ENCODE measurements at regions not wholly inside any gene's neighbourhood (a gene's known extent, or its start where the extent isn't known, plus 50 kb on each side); places are given as distances from the start of the nearest gene placed in this dataset.

DNA sequence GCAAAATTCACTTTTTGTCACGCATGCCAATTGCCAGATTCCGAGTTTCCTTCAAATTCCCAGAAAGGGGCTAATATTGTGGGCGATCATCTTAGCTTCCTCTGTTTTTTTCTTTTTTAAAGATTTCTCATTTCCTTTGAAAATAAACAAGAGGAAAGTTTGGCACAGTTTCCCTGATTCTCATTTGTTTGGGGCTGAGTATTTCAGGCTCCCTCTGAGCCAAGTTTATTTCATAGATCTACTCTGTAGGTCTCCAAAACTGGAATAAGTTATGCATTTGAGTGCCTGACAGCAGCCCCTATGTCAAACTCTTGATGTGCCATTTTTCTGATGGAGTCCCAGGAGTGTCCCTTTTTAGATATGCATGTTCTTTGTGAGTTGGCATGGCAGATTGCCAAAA is 1297.2 kb upstream of the WWC1 start:
- TF ChIP-seq, protein P1, sequence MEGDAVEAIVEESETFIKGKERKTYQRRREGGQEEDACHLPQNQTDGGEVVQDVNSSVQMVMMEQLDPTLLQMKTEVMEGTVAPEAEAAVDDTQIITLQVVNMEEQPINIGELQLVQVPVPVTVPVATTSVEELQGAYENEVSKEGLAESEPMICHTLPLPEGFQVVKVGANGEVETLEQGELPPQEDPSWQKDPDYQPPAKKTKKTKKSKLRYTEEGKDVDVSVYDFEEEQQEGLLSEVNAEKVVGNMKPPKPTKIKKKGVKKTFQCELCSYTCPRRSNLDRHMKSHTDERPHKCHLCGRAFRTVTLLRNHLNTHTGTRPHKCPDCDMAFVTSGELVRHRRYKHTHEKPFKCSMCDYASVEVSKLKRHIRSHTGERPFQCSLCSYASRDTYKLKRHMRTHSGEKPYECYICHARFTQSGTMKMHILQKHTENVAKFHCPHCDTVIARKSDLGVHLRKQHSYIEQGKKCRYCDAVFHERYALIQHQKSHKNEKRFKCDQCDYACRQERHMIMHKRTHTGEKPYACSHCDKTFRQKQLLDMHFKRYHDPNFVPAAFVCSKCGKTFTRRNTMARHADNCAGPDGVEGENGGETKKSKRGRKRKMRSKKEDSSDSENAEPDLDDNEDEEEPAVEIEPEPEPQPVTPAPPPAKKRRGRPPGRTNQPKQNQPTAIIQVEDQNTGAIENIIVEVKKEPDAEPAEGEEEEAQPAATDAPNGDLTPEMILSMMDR (IDR thresholded peaks at IDR 0.05; ENCODE audit: control extremely low read depth, extremely low read depth, low read depth, missing control alignments) = no peak
- DNase-seq (ENCODE audit: extremely low spot score) = no peak
- POLR2A ChIA-PET = no interaction called here
- CTCF ChIA-PET = no interaction called here

DNA sequence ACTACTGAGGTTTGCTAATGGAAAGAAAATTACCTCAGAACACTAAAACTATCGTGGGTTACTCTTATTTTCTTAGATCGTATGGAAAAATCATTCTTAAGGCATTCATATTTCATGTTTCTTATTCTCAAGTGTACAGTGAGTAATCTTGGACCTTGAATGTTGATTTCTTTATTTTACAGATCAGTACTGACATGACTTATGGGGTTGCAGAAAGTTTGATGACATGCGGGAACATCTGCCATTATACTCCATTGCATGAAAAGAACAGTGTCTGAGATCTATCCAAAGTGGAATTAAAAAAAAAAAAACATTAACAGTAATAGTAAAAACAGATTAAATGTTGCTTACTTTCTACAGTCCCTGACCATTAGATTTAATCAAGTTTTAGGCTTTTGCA is 1290.2 kb upstream of the WWC1 start:
- ChIA-PET POLR2A (no interaction called here), CTCF (no interaction called here)
- TF ChIP-seq, protein P1 (IDR thresholded peaks at IDR 0.05; ENCODE audit: control extremely low read depth, extremely low read depth, low read depth, missing control alignments) = no peak
- no peak for DNase-seq (ENCODE audit: extremely low spot score)

DNA sequence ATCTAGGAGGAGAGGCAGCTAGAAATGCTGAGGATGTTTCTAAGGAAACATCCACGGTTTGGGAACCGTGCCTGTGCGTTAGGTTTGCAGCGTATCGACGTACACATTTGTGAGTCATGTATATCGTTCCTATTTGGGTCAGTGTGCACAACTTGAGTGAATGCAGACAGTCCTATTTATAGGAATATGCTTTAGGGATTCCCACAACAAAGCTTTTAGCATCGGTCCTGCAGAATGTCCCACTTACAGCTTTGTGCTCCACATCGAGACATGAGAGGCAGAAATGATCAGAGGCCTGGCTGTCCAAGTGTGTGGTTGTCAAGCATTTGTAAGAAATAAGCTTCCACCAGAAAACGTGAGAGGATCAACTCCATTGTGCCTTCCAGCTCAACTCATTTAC is 1282.7 kb upstream of the WWC1 start:
- TF ChIP-seq, protein P1 (IDR thresholded peaks at IDR 0.05; ENCODE audit: control extremely low read depth, extremely low read depth, low read depth, missing control alignments) = no peak
- no peak for DNase-seq (ENCODE audit: extremely low spot score)
- ChIA-PET CTCF (no interaction called here), POLR2A (no interaction called here)

DNA sequence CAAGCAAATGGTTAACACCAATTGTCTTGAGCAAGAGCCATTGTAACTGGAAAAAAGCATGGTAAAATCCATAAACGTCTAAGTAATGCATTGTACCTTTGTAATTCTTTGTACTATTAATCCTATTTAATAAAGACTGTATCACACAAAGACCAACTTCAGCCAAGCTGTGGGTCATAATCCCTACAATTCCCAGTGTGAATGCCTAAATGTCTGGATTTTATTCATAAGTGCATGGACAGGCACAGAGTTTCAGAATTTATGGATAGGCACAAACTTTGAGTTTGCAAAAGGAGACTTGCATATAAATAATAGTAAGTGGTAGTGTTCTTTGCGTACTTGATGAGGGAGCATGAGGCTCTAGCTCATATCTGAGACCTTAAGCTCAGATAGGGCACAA is 1280.2 kb upstream of the WWC1 start:
- no peak for DNase-seq (ENCODE audit: extremely low spot score)
- CTCF ChIA-PET = no interaction called here
- TF ChIP-seq, protein P1 (IDR thresholded peaks at IDR 0.05; ENCODE audit: control extremely low read depth, extremely low read depth, low read depth, missing control alignments) = no peak
- POLR2A ChIA-PET = no interaction called here

DNA sequence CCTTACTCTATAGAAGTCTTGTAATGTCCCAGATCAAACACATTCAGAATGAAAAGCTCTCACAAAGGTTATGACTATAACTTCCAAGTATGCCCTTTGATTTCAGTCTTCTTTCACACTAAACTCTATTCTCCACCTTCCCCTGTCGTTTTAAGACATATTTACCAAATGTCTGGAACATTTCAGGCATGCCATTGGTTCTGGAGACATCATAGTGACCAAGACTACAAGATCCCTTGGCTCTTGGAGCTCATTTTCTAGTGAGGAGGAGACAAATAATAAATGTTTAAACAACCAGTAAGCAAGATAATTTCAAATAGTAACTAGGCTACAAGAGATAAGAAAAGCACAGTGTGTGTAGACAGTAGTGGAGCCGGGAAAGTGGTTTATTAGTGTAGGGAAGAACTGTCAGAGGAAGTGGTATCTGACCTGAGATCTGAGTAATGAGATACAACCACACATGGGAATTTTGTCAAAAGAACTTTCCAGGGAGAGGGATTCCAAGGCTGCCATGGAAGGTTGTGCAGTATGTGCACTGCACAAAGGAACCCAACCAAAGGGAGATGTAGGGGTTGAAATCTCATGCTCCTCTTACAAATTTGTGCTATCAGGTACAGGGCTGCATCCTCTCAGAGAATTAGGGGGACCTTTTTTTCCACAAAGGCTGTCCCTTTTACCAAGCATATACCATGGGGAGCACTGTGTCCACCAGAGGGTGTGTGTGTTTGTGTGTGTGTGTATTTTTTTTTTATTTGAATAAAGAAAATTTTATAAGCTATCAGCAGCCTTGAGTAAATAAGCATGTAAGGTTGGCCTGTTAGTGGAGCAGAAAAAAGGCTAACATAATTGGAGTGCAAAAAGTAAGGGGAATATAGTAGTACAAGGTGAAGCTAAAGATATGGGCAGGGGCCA is 1279.1 kb upstream of the WWC1 start:
- no peak for DNase-seq (ENCODE audit: extremely low spot score)
- ChIA-PET POLR2A (no interaction called here), CTCF (no interaction called here)
- TF ChIP-seq, protein P1 (IDR thresholded peaks at IDR 0.05; ENCODE audit: control extremely low read depth, extremely low read depth, low read depth, missing control alignments) = no peak

DNA sequence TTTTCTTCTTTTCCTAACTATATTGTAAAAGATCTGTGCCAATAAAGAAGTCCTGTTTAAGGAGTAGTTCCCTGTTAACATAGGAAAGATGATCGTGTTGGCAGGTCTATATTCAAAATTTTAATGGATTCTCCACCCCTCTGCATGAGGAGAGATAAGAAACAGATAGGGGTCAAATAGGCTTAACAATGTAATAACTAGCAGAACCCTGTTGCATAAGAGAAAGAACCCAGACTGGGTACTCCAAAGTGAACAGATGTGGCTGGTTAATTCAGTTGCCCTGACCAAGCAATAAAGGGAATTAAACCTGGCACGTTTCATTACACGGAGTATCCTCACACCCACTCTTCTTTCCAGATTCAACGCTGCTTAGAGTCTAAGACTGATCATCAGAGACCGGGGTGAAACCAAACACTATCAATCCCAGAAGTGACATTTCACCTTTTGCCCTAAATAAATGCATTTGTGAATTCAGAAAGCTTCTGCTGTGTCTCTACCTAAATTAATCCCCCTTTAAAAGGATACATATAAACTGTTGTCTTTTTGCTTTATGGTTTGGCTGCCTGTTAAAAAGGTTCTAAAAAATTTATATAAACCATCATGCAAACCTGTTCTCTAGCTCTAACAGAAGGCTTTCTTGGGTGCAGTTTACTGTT is 1276.9 kb upstream of the WWC1 start:
- TF ChIP-seq, protein P1 (IDR thresholded peaks at IDR 0.05; ENCODE audit: control extremely low read depth, extremely low read depth, low read depth, missing control alignments) = no peak
- POLR2A ChIA-PET = no interaction called here
- DNase-seq (ENCODE audit: extremely low spot score) = no peak
- CTCF ChIA-PET = no interaction called here

Measured in GM10248 (cell line).